ENCODE measurements at regions not wholly inside any gene's neighbourhood (a gene's known extent, or its start where the extent isn't known, plus 50 kb on each side); places are given as distances from the start of the nearest gene placed in this dataset.

- TF ChIP-seq EP300 (IDR thresholded peaks at IDR 0.05): no peak
- no peak for TF ChIP-seq POLR2A (IDR thresholded peaks at IDR 0.05)
Observed at GRCh38 chrX:55142206-55142918, 53.5 kb downstream of the PAGE2 start.
